OCI-LY7 (cell line): ENCODE measurements at regions not wholly inside any gene's neighbourhood (a gene's known extent, or its start where the extent isn't known, plus 50 kb on each side); places are given as distances from the start of the nearest gene placed in this dataset.

ENCODE experiments used
- BruUV-seq: library from RNA; stranded (reverse); fragments of 400-500 nt; replicated peaks from 2 replicates; lab custom pipeline; 2021; lab: Mats Ljungman, UMichigan
- CTCF ChIA-PET: fragments of 300-600 bp; sonication (Branson Sonifier 250); formaldehyde crosslinking; loops from one replicate; lab custom pipeline; 2022; ENCODE audit warnings: antibody characterized with exemption; ENCODE audit not compliant: unreplicated experiment; lab: Charles Lee
- POLR2A ChIA-PET: fragments of 300-600 bp; sonication (Branson Sonifier 250); formaldehyde crosslinking; loops from one replicate; lab custom pipeline; 2022; ENCODE audit warnings: antibody characterized with exemption; lab: Charles Lee
- DNase-seq: peaks from one replicate; pipeline ENCODE4 v3.0.0-alpha.2; 2015; ENCODE audit warnings: low spot score
- H2AFZ ChIP-seq: fragments of 200-600 bp; sonication (generic), shearing (Covaris generic); 2 replicates; pipeline ENCODE4 v1.6.1; 2014; ENCODE audit warnings: mild to moderate bottlenecking, antibody characterized with exemption, low read length, moderate library complexity
- H3K27ac ChIP-seq: fragments of 200-600 bp; sonication (generic); 2 replicates; pipeline ENCODE4 v1.5.1; 2014; ENCODE audit warnings: mixed run types, low read depth, mild to moderate bottlenecking, moderate library complexity, low read length, inconsistent platforms; ENCODE audit not compliant: poor library complexity, severe bottlenecking
- H3K36me3 ChIP-seq: fragments of 200-600 bp; sonication (generic); 2 replicates; pipeline ENCODE4 v1.6.1; 2014; ENCODE audit warnings: mild to moderate bottlenecking, antibody characterized with exemption, low read length, moderate library complexity, mixed read lengths; ENCODE audit not compliant: insufficient read depth
- H3K4me1 ChIP-seq: fragments of 200-600 bp; sonication (generic); 2 replicates; pipeline ENCODE4 v1.5.1; 2014; ENCODE audit warnings: mild to moderate bottlenecking, low read length; ENCODE audit not compliant: insufficient read depth, poor library complexity, severe bottlenecking
- H3K4me2 ChIP-seq: fragments of 200-600 bp; sonication (generic); 2 replicates; pipeline ENCODE4 v1.6.1; 2014; ENCODE audit warnings: mild to moderate bottlenecking, low read length
- H3K4me3 ChIP-seq: fragments of 200-600 bp; sonication (generic); 2 replicates; pipeline ENCODE4 v1.5.1; 2014; ENCODE audit warnings: mild to moderate bottlenecking, low read depth, low read length; ENCODE audit not compliant: poor library complexity, severe bottlenecking
- H3K79me2 ChIP-seq: fragments of 200-600 bp; sonication (generic); 2 replicates; pipeline ENCODE4 v1.6.1; 2016; ENCODE audit warnings: low read depth, mild to moderate bottlenecking, low read length, moderate library complexity, mixed read lengths; ENCODE audit not compliant: insufficient read depth
- H3K9me2 ChIP-seq: fragments of 200-600 bp; sonication (generic); 2 replicates; pipeline ENCODE4 v1.6.1; 2016; ENCODE audit warnings: mild to moderate bottlenecking, low read length, mixed read lengths; ENCODE audit not compliant: insufficient read depth
- H3K9me3 ChIP-seq: fragments of 200-600 bp; sonication (generic); 2 replicates; pipeline ENCODE4 v1.6.1; 2014; ENCODE audit warnings: mild to moderate bottlenecking, mixed run types, low read length, mixed read lengths
- H4K20me1 ChIP-seq: fragments of 200-600 bp; sonication (generic); 2 replicates; pipeline ENCODE4 v1.6.1; 2014; ENCODE audit warnings: mild to moderate bottlenecking, antibody characterized with exemption, low read length, moderate library complexity, mixed read lengths; ENCODE audit not compliant: insufficient read depth
- CTCF ChIP-seq: fragments of 200-600 bp; sonication (generic); conservative IDR thresholded peaks from 2 replicates; pipeline ENCODE4 v1.5.1; 2014; ENCODE audit warnings: mild to moderate bottlenecking, antibody characterized with exemption, low read length, moderate library complexity, mixed read lengths
- EZH2phosphoT487 ChIP-seq: fragments of 200-600 bp; sonication (generic); IDR thresholded peaks from 2 replicates; pipeline ENCODE4 v1.6.1; 2018; ENCODE audit warnings: low read depth, borderline replicate concordance, mild to moderate bottlenecking, mixed run types, antibody characterized with exemption, low read length, moderate library complexity, mixed read lengths
- intact Hi-C: fragments of 100-400 bp; cut with micrococcal nuclease; formaldehyde crosslinking; loops from one replicate; pipeline ENCODE4 v1.10.0; 2022; ENCODE audit not compliant: unreplicated experiment

- H3K4me3 ChIP-seq = no peak overlapping the region
- no peak overlapping the region for H2AFZ ChIP-seq
- CTCF ChIA-PET = no interaction called here
- intact Hi-C loops = no loop called here
- no peak for TF ChIP-seq EZH2phosphoT487
- TF ChIP-seq CTCF = no peak
- POLR2A ChIA-PET = no interaction called here
- no peaks in the 10 kb centered on the region for H3K9me3 ChIP-seq
- H4K20me1 ChIP-seq = no peaks in the 10 kb centered on the region
- H3K9me2 ChIP-seq = no peaks in the 10 kb centered on the region; the same call in 1 of the 2 replicates
- no TSS peak for BruUV-seq
- DNase-seq = no peak
- H3K79me2 ChIP-seq = no peaks in the 10 kb centered on the region
- H3K27ac ChIP-seq = no peak overlapping the region
- no peaks in the 10 kb centered on the region for H3K36me3 ChIP-seq
- H3K4me1 ChIP-seq = no peaks in the 10 kb centered on the region
- H3K4me2 ChIP-seq = no peak overlapping the region
These were observed 240.3 kb downstream of the HHIPL2 start for GRCh38 chr1:222307621-222308020.

GRCh38 chr1:222306512-222306911, 241.4 kb downstream of the HHIPL2 start:
- no peaks in the 10 kb centered on the region for H4K20me1 ChIP-seq
- ChIA-PET CTCF (no interaction called here), POLR2A (no interaction called here)
- no peaks in the 10 kb centered on the region for H3K9me3 ChIP-seq
- no peak overlapping the region for H3K27ac ChIP-seq
- intact Hi-C loops = no loop called here
- no peaks in the 10 kb centered on the region for H3K4me1 ChIP-seq
- no TSS peak for BruUV-seq
- H3K4me3 ChIP-seq = no peak overlapping the region
- no peak overlapping the region for H3K4me2 ChIP-seq
- H2AFZ ChIP-seq = no peak overlapping the region
- TF ChIP-seq CTCF (no peak), EZH2phosphoT487 (no peak)
- no peaks in the 10 kb centered on the region; the same call in 1 of the 2 replicates for H3K9me2 ChIP-seq
- no peaks in the 10 kb centered on the region for H3K36me3 ChIP-seq
- H3K79me2 ChIP-seq = no peaks in the 10 kb centered on the region
- DNase-seq = no peak

- CTCF ChIA-PET = no interaction called here
- Histone ChIP-seq H3K4me3 (no peak overlapping the region), H3K4me1 (no peaks in the 10 kb centered on the region), H3K4me2 (no peak overlapping the region), H3K36me3 (no peaks in the 10 kb centered on the region), H3K9me2 (no peaks in the 10 kb centered on the region; the same call in 1 of the 2 replicates), H3K9me3 (no peaks in the 10 kb centered on the region), H2AFZ (no peak overlapping the region), H3K27ac (no peak overlapping the region), H4K20me1 (no peaks in the 10 kb centered on the region), H3K79me2 (no peaks in the 10 kb centered on the region)
- POLR2A ChIA-PET = no interaction called here
- no peak for TF ChIP-seq EZH2phosphoT487
- TF ChIP-seq CTCF = no peak
- BruUV-seq = no TSS peak
- no peak for DNase-seq
- intact Hi-C loops = no loop called here
These were observed 241.9 kb downstream of the HHIPL2 start for GRCh38 chr1:222306011-222306410.
